NCI-H1417 (cell line): ENCODE measurements at regions not wholly inside any gene's neighbourhood (a gene's known extent, or its start where the extent isn't known, plus 50 kb on each side); places are given as distances from the start of the nearest gene placed in this dataset.
"Not testable (repeated sequence)": the region's sequence is repeated elsewhere in the genome, so short reads cannot be mapped to it uniquely, and the experiment has no call there.

ENCODE experiments used
- DNase-seq, 3 experiments: peaks; one replicate each; lab custom pipeline; 2025; lab: John Stamatoyannopoulos, UW

GRCh38 chrX:67213686-67214085 lies 330.1 kb upstream of the AR start:
- not testable (repeated sequence) for DNase-seq

- no peak for DNase-seq
Observed at GRCh38 chrX:67207912-67208311, 335.9 kb upstream of the AR start.

- DNase-seq, result no peak
Observed at GRCh38 chrX:67159437-67159836, 384.4 kb upstream of the AR start.

GRCh38 chrX:67114635-67115034 lies 429.2 kb upstream of the AR start:
- DNase-seq, result no peak

- DNase-seq, result no peak
Observed at GRCh38 chrX:67105758-67106116, 438.1 kb upstream of the AR start.

- no peak for DNase-seq
Observed at GRCh38 chrX:67104982-67105757, 438.7 kb upstream of the AR start.

- DNase-seq, result no peak
Observed at GRCh38 chrX:67100031-67100884, 443.6 kb upstream of the AR start.

GRCh38 chrX:67094061-67094460 lies 449.8 kb upstream of the AR start:
- no peak for DNase-seq

GRCh38 chrX:67050760-67051159 lies 411.9 kb upstream of the EDA2R start:
- DNase-seq, result no peak

GRCh38 chrX:67044866-67045265 lies 406.0 kb upstream of the EDA2R start:
- DNase-seq, result no peak

- DNase-seq, result no peak
Observed at GRCh38 chrX:67044029-67044653, 405.3 kb upstream of the EDA2R start.

GRCh38 chrX:67004451-67004850 lies 365.6 kb upstream of the EDA2R start:
- DNase-seq, result no peak

- DNase-seq, result no peak
Observed at GRCh38 chrX:66994729-66995128, 355.9 kb upstream of the EDA2R start.

GRCh38 chrX:66992077-66992476 lies 353.2 kb upstream of the EDA2R start:
- not testable (repeated sequence) for DNase-seq

GRCh38 chrX:66988331-66988730 lies 349.5 kb upstream of the EDA2R start:
- DNase-seq, result no peak

GRCh38 chrX:66961665-66962064 lies 322.8 kb upstream of the EDA2R start:
- no peak for DNase-seq

- no peak for DNase-seq
Observed at GRCh38 chrX:66931713-66932112, 292.8 kb upstream of the EDA2R start.

- DNase-seq, result not testable (repeated sequence)
Observed at GRCh38 chrX:66930516-66930915, 291.6 kb upstream of the EDA2R start.

- no peak for DNase-seq
Observed at GRCh38 chrX:66920296-66920695, 281.4 kb upstream of the EDA2R start.

- DNase-seq, result no peak
Observed at GRCh38 chrX:66919280-66919832, 280.5 kb upstream of the EDA2R start.

- no peak for DNase-seq
Observed at GRCh38 chrX:66918511-66918910, 279.6 kb upstream of the EDA2R start.

- DNase-seq, result no peak
Observed at GRCh38 chrX:66915893-66916292, 277.0 kb upstream of the EDA2R start.

GRCh38 chrX:66914080-66914479 lies 275.2 kb upstream of the EDA2R start:
- peak in 1 of 3 experiments; percentile 33 for DNase-seq
